ENCODE measurements at regions not wholly inside any gene's neighbourhood (a gene's known extent, or its start where the extent isn't known, plus 50 kb on each side); places are given as distances from the start of the nearest gene placed in this dataset.

GRCh38 chr2:198414976-198415375 is 610.6 kb downstream of the PLCL1 start:
- DNase-seq (ENCODE audit: low read depth) = no peak

GRCh38 chr2:198411936-198412335 is 607.5 kb downstream of the PLCL1 start:
- DNase-seq (ENCODE audit: low read depth) = no peak

GRCh38 chr2:198408171-198408570 is 603.8 kb downstream of the PLCL1 start:
- no peak for DNase-seq (ENCODE audit: low read depth)

GRCh38 chr2:198405311-198405710 is 600.9 kb downstream of the PLCL1 start:
- no peak for DNase-seq (ENCODE audit: low read depth)

GRCh38 chr2:198401644-198402043 is 597.3 kb downstream of the PLCL1 start:
- DNase-seq (ENCODE audit: low read depth) = no peak

- no peak for DNase-seq (ENCODE audit: low read depth)
Observed at GRCh38 chr2:198400999-198401398, 596.6 kb downstream of the PLCL1 start.

GRCh38 chr2:198394208-198394607 is 589.8 kb downstream of the PLCL1 start:
- no peak for DNase-seq (ENCODE audit: low read depth)

- DNase-seq (ENCODE audit: low read depth) = no peak
Observed at GRCh38 chr2:198390670-198391069, 586.3 kb downstream of the PLCL1 start.

GRCh38 chr2:198387677-198388076 is 583.3 kb downstream of the PLCL1 start:
- DNase-seq (ENCODE audit: low read depth) = no peak

- no peak for DNase-seq (ENCODE audit: low read depth)
Observed at GRCh38 chr2:198385856-198386255, 581.5 kb downstream of the PLCL1 start.

GRCh38 chr2:198385326-198385725 is 580.9 kb downstream of the PLCL1 start:
- no peak for DNase-seq (ENCODE audit: low read depth)

- DNase-seq (ENCODE audit: low read depth) = peak; percentile 6
Observed at GRCh38 chr2:198383392-198383791, 579.0 kb downstream of the PLCL1 start.

- no peak for DNase-seq (ENCODE audit: low read depth)
Observed at GRCh38 chr2:198382811-198383210, 578.4 kb downstream of the PLCL1 start.

GRCh38 chr2:198376677-198377076 is 572.3 kb downstream of the PLCL1 start:
- DNase-seq (ENCODE audit: low read depth) = peak; percentile 48

GRCh38 chr2:198375083-198375410 is 570.7 kb downstream of the PLCL1 start:
- DNase-seq (ENCODE audit: low read depth) = no peak

GRCh38 chr2:198374375-198375082 is 570.1 kb downstream of the PLCL1 start:
- peak; percentile 68 for DNase-seq (ENCODE audit: low read depth)

- peak; percentile 79 for DNase-seq (ENCODE audit: low read depth)
Observed at GRCh38 chr2:198371921-198372543, 567.6 kb downstream of the PLCL1 start.

- DNase-seq (ENCODE audit: low read depth) = no peak
Observed at GRCh38 chr2:198371329-198371728, 566.9 kb downstream of the PLCL1 start.

- DNase-seq (ENCODE audit: low read depth) = no peak
Observed at GRCh38 chr2:198368089-198368488, 563.7 kb downstream of the PLCL1 start.

- no peak for DNase-seq (ENCODE audit: low read depth)
Observed at GRCh38 chr2:198362740-198363139, 558.3 kb downstream of the PLCL1 start.

GRCh38 chr2:198359308-198359707 is 554.9 kb downstream of the PLCL1 start:
- no peak for DNase-seq (ENCODE audit: low read depth)

- DNase-seq (ENCODE audit: low read depth) = no peak
Observed at GRCh38 chr2:198356157-198356556, 551.8 kb downstream of the PLCL1 start.

GRCh38 chr2:198351647-198352046 is 547.3 kb downstream of the PLCL1 start:
- DNase-seq (ENCODE audit: low read depth) = no peak

- DNase-seq (ENCODE audit: low read depth) = peak; percentile 50
Observed at GRCh38 chr2:198347946-198348345, 543.6 kb downstream of the PLCL1 start.

Measured in ELR (cell line).